NCI-H2107 treated with DMSO at 0.1 percent for 48 hours (cell line): ENCODE measurements at regions not wholly inside any gene's neighbourhood (a gene's known extent, or its start where the extent isn't known, plus 50 kb on each side); places are given as distances from the start of the nearest gene placed in this dataset.

ENCODE experiments used
- DNase-seq: peaks from one replicate; lab custom pipeline; 2025; ENCODE audit not compliant: unreplicated experiment; lab: John Stamatoyannopoulos, UW

GRCh38 chr16:80366023-80366422, 174.8 kb upstream of the DYNLRB2 start:
- DNase-seq = no peak

GRCh38 chr16:80362816-80363215, 178.0 kb upstream of the DYNLRB2 start:
- no peak for DNase-seq

GRCh38 chr16:80356365-80356764, 184.4 kb upstream of the DYNLRB2 start:
- DNase-seq = no peak

GRCh38 chr16:80355335-80355734, 185.5 kb upstream of the DYNLRB2 start:
- no peak for DNase-seq

- no peak for DNase-seq
Observed at GRCh38 chr16:80350061-80350460, 190.7 kb upstream of the DYNLRB2 start.

- no peak for DNase-seq
Observed at GRCh38 chr16:80347900-80348299, 192.9 kb upstream of the DYNLRB2 start.

GRCh38 chr16:80347002-80347401, 193.8 kb upstream of the DYNLRB2 start:
- no peak for DNase-seq

- no peak for DNase-seq
Observed at GRCh38 chr16:80346111-80346632, 194.6 kb upstream of the DYNLRB2 start.

- no peak for DNase-seq
Observed at GRCh38 chr16:80345701-80346100, 195.1 kb upstream of the DYNLRB2 start.

- no peak for DNase-seq
Observed at GRCh38 chr16:80344570-80344969, 196.2 kb upstream of the DYNLRB2 start.

GRCh38 chr16:80341263-80341662, 199.5 kb upstream of the DYNLRB2 start:
- no peak for DNase-seq

GRCh38 chr16:80337786-80338185, 203.0 kb upstream of the DYNLRB2 start:
- DNase-seq = no peak

GRCh38 chr16:80330803-80331202, 210.0 kb upstream of the DYNLRB2 start:
- DNase-seq = no peak

GRCh38 chr16:80330150-80330549, 210.6 kb upstream of the DYNLRB2 start:
- no peak for DNase-seq

- no peak for DNase-seq
Observed at GRCh38 chr16:80327740-80328139, 213.1 kb upstream of the DYNLRB2 start.

GRCh38 chr16:80324371-80324770, 216.4 kb upstream of the DYNLRB2 start:
- no peak for DNase-seq

GRCh38 chr16:80323808-80324195, 217.0 kb upstream of the DYNLRB2 start:
- no peak for DNase-seq

GRCh38 chr16:80323187-80323807, 217.5 kb upstream of the DYNLRB2 start:
- no peak for DNase-seq

GRCh38 chr16:80319181-80319580, 221.6 kb upstream of the DYNLRB2 start:
- DNase-seq = no peak

- no peak for DNase-seq
Observed at GRCh38 chr16:80318107-80318506, 222.7 kb upstream of the DYNLRB2 start.

GRCh38 chr16:80317599-80318037, 223.2 kb upstream of the DYNLRB2 start:
- no peak for DNase-seq

- DNase-seq = no peak
Observed at GRCh38 chr16:80317116-80317515, 223.7 kb upstream of the DYNLRB2 start.

GRCh38 chr16:80314042-80314441, 226.8 kb upstream of the DYNLRB2 start:
- no peak for DNase-seq
